ENCODE measurements at regions not wholly inside any gene's neighbourhood (a gene's known extent, or its start where the extent isn't known, plus 50 kb on each side); places are given as distances from the start of the nearest gene placed in this dataset.

DNA sequence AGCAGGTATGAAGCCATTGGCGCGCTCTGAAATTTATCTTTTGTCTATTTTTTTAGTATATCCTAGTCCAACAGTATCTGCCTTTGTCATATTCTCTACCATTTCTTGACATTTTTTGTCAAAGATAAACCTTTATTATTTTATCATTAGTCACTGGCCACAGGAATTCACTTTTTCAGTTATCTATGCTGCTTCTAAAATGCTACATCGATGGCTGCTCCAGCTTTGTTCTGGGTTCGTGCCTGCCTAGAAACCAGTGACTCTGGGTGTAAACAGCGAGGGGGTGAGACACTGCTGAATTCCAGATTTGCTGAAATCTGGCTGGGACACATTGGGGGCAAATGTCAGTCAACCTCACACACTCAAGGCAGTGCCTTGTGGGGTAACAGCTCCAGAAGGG lies 193.4 kb downstream of the CDC5L start:
- TF ChIP-seq, protein P1, sequence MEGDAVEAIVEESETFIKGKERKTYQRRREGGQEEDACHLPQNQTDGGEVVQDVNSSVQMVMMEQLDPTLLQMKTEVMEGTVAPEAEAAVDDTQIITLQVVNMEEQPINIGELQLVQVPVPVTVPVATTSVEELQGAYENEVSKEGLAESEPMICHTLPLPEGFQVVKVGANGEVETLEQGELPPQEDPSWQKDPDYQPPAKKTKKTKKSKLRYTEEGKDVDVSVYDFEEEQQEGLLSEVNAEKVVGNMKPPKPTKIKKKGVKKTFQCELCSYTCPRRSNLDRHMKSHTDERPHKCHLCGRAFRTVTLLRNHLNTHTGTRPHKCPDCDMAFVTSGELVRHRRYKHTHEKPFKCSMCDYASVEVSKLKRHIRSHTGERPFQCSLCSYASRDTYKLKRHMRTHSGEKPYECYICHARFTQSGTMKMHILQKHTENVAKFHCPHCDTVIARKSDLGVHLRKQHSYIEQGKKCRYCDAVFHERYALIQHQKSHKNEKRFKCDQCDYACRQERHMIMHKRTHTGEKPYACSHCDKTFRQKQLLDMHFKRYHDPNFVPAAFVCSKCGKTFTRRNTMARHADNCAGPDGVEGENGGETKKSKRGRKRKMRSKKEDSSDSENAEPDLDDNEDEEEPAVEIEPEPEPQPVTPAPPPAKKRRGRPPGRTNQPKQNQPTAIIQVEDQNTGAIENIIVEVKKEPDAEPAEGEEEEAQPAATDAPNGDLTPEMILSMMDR (IDR thresholded peaks at IDR 0.05): no peak
- TF ChIP-seq TCF7L2 (IDR thresholded peaks at IDR 0.05; ENCODE audit: low read depth, low read length): no peak
- no peak for TF ChIP-seq POLR2AphosphoS5 (IDR thresholded peaks at IDR 0.05; ENCODE audit: low read depth, low read length)
- TF ChIP-seq, protein P2, sequence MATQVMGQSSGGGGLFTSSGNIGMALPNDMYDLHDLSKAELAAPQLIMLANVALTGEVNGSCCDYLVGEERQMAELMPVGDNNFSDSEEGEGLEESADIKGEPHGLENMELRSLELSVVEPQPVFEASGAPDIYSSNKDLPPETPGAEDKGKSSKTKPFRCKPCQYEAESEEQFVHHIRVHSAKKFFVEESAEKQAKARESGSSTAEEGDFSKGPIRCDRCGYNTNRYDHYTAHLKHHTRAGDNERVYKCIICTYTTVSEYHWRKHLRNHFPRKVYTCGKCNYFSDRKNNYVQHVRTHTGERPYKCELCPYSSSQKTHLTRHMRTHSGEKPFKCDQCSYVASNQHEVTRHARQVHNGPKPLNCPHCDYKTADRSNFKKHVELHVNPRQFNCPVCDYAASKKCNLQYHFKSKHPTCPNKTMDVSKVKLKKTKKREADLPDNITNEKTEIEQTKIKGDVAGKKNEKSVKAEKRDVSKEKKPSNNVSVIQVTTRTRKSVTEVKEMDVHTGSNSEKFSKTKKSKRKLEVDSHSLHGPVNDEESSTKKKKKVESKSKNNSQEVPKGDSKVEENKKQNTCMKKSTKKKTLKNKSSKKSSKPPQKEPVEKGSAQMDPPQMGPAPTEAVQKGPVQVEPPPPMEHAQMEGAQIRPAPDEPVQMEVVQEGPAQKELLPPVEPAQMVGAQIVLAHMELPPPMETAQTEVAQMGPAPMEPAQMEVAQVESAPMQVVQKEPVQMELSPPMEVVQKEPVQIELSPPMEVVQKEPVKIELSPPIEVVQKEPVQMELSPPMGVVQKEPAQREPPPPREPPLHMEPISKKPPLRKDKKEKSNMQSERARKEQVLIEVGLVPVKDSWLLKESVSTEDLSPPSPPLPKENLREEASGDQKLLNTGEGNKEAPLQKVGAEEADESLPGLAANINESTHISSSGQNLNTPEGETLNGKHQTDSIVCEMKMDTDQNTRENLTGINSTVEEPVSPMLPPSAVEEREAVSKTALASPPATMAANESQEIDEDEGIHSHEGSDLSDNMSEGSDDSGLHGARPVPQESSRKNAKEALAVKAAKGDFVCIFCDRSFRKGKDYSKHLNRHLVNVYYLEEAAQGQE (IDR thresholded peaks at IDR 0.05; ENCODE audit: insufficient read depth in 1 of 2, low read depth in 2 of 2, low read length in 1 of 2): no peak
- no peak for TF ChIP-seq SIN3A (IDR thresholded peaks at IDR 0.05; ENCODE audit: borderline replicate concordance, insufficient read depth, low read depth, low read length)
